ENCODE measurements at regions not wholly inside any gene's neighbourhood (a gene's known extent, or its start where the extent isn't known, plus 50 kb on each side); places are given as distances from the start of the nearest gene placed in this dataset.

DNA sequence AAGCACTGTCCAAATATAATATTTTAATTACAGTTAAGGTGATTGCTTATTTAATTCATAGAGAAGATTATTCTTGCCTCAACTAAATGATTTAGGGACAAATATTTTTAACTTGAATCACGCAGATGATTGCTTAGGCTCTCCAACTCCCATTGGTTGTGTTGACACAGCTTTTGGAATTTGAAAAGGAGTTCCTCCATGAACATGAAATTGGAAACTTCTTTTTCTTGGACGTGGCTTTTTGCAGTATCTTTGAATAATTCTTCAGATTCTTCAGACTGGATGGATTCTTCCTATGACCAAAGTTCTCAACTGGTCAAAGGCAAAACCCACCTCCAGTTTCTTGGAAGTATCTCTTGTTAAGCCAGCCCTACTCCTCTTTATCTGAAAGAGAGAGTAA, 456.4 kb upstream of the KLF4 start:
- POLR2A ChIA-PET, result no interaction called here
- Histone ChIP-seq H3K27me3 (replicated peaks in 2 of 5; ENCODE audit: control insufficient read depth in 4 of 5, insufficient read depth in 5 of 5, low read length in 4 of 5) (no peaks in the 10 kb centered on the region), H3K36me3 (ENCODE audit: control insufficient read depth in 4 of 4, insufficient read depth in 4 of 4, low read length in 3 of 4) (no peaks in the 10 kb centered on the region), H3K4me1 (ENCODE audit: control extremely low read depth in 1 of 4, control insufficient read depth in 4 of 4, insufficient read depth in 4 of 4, low read length in 3 of 4) (no peaks in the 10 kb centered on the region), H3K27ac (ENCODE audit: insufficient read depth in 1 of 2, low read depth in 1 of 2, low read length in 2 of 2, poor library complexity in 1 of 2, severe bottlenecking in 2 of 2) (no peak overlapping the region), H3K4me3 (ENCODE audit: control insufficient read depth in 1 of 7, extremely low read depth in 1 of 7, insufficient read depth in 4 of 7, low read depth in 2 of 7, low read length in 6 of 7) (no peak overlapping the region), H3K9me3 (ENCODE audit: control extremely low read depth in 1 of 5, control insufficient read depth in 4 of 5, insufficient read depth in 2 of 5, low read depth in 1 of 5, low read length in 4 of 5) (peaks cover 0 to 9% (median 0%) of the 10 kb centered on the region in 5 experiments)
- WGBS (ENCODE audit: insufficient coverage), result 96% methylated on average over 2 of the region's 2 CpGs
- DNase-seq, result no peak
- CTCF ChIA-PET, result interaction anchor here (1.2 kb wide), 1 partner anchor 13 kb away, joined by 3 read pairs; no protein-coding TSS in a partner anchor

- CTCF ChIA-PET, result interaction anchor here (0.8 kb wide), 1 partner anchor 9 kb away, joined by 3 read pairs; no protein-coding TSS in a partner anchor
- WGBS (ENCODE audit: insufficient coverage), result no CpG with 5 or more reads among the region's 2 CpGs
These were observed 455.9 kb upstream of the KLF4 start for GRCh38 chr9:107945493-107945892.

GRCh38 chr9:107944387-107944786, 454.8 kb upstream of the KLF4 start:
- no peak for DNase-seq
- H3K4me1 ChIP-seq (ENCODE audit: control extremely low read depth in 1 of 4, control insufficient read depth in 4 of 4, insufficient read depth in 4 of 4, low read length in 3 of 4), result no peaks in the 10 kb centered on the region
- H3K9me3 ChIP-seq (ENCODE audit: control extremely low read depth in 1 of 5, control insufficient read depth in 4 of 5, insufficient read depth in 2 of 5, low read depth in 1 of 5, low read length in 4 of 5), result no peaks in the 10 kb centered on the region
- WGBS (ENCODE audit: insufficient coverage), result 96% methylated on average over 10 of the region's 10 CpGs
- ChIA-PET POLR2A (no interaction called here), CTCF (interaction anchor here (0.6 kb wide), 1 partner anchor 195 kb away, joined by 3 read pairs; no protein-coding TSS in a partner anchor)
- no peak overlapping the region for H3K4me3 ChIP-seq (ENCODE audit: control insufficient read depth in 1 of 7, extremely low read depth in 1 of 7, insufficient read depth in 4 of 7, low read depth in 2 of 7, low read length in 6 of 7)
- no peak overlapping the region for H3K27ac ChIP-seq (ENCODE audit: insufficient read depth in 1 of 2, low read depth in 1 of 2, low read length in 2 of 2, poor library complexity in 1 of 2, severe bottlenecking in 2 of 2)
- H3K27me3 ChIP-seq (replicated peaks in 2 of 5; ENCODE audit: control insufficient read depth in 4 of 5, insufficient read depth in 5 of 5, low read length in 4 of 5), result no peaks in the 10 kb centered on the region
- H3K36me3 ChIP-seq (ENCODE audit: control insufficient read depth in 4 of 4, insufficient read depth in 4 of 4, low read length in 3 of 4), result no peaks in the 10 kb centered on the region

More at GRCh38 chr9:107945493-107945892, 455.9 kb upstream of the KLF4 start:
- Histone ChIP-seq H3K27ac (ENCODE audit: insufficient read depth in 1 of 2, low read depth in 1 of 2, low read length in 2 of 2, poor library complexity in 1 of 2, severe bottlenecking in 2 of 2) (no peak overlapping the region), H3K27me3 (replicated peaks in 2 of 5; ENCODE audit: control insufficient read depth in 4 of 5, insufficient read depth in 5 of 5, low read length in 4 of 5) (no peaks in the 10 kb centered on the region), H3K36me3 (ENCODE audit: control insufficient read depth in 4 of 4, insufficient read depth in 4 of 4, low read length in 3 of 4) (no peaks in the 10 kb centered on the region), H3K4me3 (ENCODE audit: control insufficient read depth in 1 of 7, extremely low read depth in 1 of 7, insufficient read depth in 4 of 7, low read depth in 2 of 7, low read length in 6 of 7) (no peak overlapping the region), H3K9me3 (ENCODE audit: control extremely low read depth in 1 of 5, control insufficient read depth in 4 of 5, insufficient read depth in 2 of 5, low read depth in 1 of 5, low read length in 4 of 5) (peaks cover 0 to 7% (median 0%) of the 10 kb centered on the region in 5 experiments), H3K4me1 (ENCODE audit: control extremely low read depth in 1 of 4, control insufficient read depth in 4 of 4, insufficient read depth in 4 of 4, low read length in 3 of 4) (no peaks in the 10 kb centered on the region)
- POLR2A ChIA-PET, result no interaction called here
- DNase-seq, result no peak

DNA sequence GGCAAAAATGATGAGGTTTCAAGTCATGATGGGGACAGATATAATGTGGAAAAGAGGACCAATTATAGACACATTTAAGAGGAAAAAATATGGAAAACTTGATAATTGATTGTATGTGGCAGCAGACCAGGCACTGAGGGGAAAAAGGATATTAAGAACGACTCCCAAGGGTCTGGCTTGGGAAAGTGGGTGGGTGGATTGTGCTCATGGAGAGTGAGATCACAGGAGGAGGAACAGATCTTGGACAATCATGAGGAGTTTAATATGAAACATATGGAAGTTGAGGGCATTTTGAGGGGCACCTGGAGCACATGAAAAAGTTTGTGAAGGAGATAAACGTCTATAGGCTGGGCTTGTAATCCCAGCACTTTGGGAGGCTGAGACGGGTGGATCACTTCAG, 454.3 kb upstream of the KLF4 start:
- 100% methylated on average over 1 of the region's 3 CpGs for WGBS (ENCODE audit: insufficient coverage)
- Histone ChIP-seq H3K27me3 (replicated peaks in 2 of 5; ENCODE audit: control insufficient read depth in 4 of 5, insufficient read depth in 5 of 5, low read length in 4 of 5) (no peaks in the 10 kb centered on the region), H3K4me3 (ENCODE audit: control insufficient read depth in 1 of 7, extremely low read depth in 1 of 7, insufficient read depth in 4 of 7, low read depth in 2 of 7, low read length in 6 of 7) (no peak overlapping the region), H3K9me3 (ENCODE audit: control extremely low read depth in 1 of 5, control insufficient read depth in 4 of 5, insufficient read depth in 2 of 5, low read depth in 1 of 5, low read length in 4 of 5) (no peaks in the 10 kb centered on the region), H3K4me1 (ENCODE audit: control extremely low read depth in 1 of 4, control insufficient read depth in 4 of 4, insufficient read depth in 4 of 4, low read length in 3 of 4) (peaks cover 0 to 3% (median 1%) of the 10 kb centered on the region in 4 experiments), H3K27ac (ENCODE audit: insufficient read depth in 1 of 2, low read depth in 1 of 2, low read length in 2 of 2, poor library complexity in 1 of 2, severe bottlenecking in 2 of 2) (no peak overlapping the region), H3K36me3 (ENCODE audit: control insufficient read depth in 4 of 4, insufficient read depth in 4 of 4, low read length in 3 of 4) (no peaks in the 10 kb centered on the region)
- ChIA-PET CTCF (no interaction called here), POLR2A (no interaction called here)
- no peak for DNase-seq

- ChIA-PET CTCF (no interaction called here), POLR2A (no interaction called here)
- Histone ChIP-seq H3K4me1 (ENCODE audit: control extremely low read depth in 1 of 4, control insufficient read depth in 4 of 4, insufficient read depth in 4 of 4, low read length in 3 of 4) (peaks cover 0 to 7% (median 5%) of the 10 kb centered on the region in 4 experiments), H3K27ac (ENCODE audit: insufficient read depth in 1 of 2, low read depth in 1 of 2, low read length in 2 of 2, poor library complexity in 1 of 2, severe bottlenecking in 2 of 2) (no peak overlapping the region), H3K36me3 (ENCODE audit: control insufficient read depth in 4 of 4, insufficient read depth in 4 of 4, low read length in 3 of 4) (no peaks in the 10 kb centered on the region), H3K27me3 (replicated peaks in 2 of 5; ENCODE audit: control insufficient read depth in 4 of 5, insufficient read depth in 5 of 5, low read length in 4 of 5) (no peaks in the 10 kb centered on the region), H3K9me3 (ENCODE audit: control extremely low read depth in 1 of 5, control insufficient read depth in 4 of 5, insufficient read depth in 2 of 5, low read depth in 1 of 5, low read length in 4 of 5) (no peaks in the 10 kb centered on the region), H3K4me3 (ENCODE audit: control insufficient read depth in 1 of 7, extremely low read depth in 1 of 7, insufficient read depth in 4 of 7, low read depth in 2 of 7, low read length in 6 of 7) (no peak overlapping the region)
- 70% methylated on average over 2 of the region's 2 CpGs for WGBS (ENCODE audit: insufficient coverage)
- DNase-seq, result peak in 1 of 3 donors; percentile 15
These were observed 453.3 kb upstream of the KLF4 start for GRCh38 chr9:107942856-107943255.

DNA sequence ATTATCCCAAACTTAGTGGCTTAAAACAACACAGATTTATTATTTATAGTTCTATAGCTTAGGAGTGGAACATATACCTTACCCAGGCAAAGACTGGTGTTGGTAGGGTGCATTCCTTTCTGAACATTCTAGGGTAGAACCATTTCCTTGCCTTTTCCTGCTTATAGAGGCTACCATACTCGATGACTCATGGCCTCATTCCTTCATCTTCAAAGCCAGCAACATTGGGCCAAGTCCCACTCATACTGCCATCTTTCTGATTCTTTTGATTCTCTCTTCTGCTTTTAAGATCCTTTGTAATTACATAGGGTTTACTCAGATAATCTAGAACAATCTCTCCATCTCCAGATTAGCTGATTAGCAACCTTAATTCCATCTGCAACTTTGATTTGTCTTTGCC, 452.7 kb upstream of the KLF4 start:
- Histone ChIP-seq H3K4me1 (ENCODE audit: control extremely low read depth in 1 of 4, control insufficient read depth in 4 of 4, insufficient read depth in 4 of 4, low read length in 3 of 4) (peaks cover 0 to 7% (median 5%) of the 10 kb centered on the region in 4 experiments), H3K27ac (ENCODE audit: insufficient read depth in 1 of 2, low read depth in 1 of 2, low read length in 2 of 2, poor library complexity in 1 of 2, severe bottlenecking in 2 of 2) (no peak overlapping the region), H3K27me3 (replicated peaks in 2 of 5; ENCODE audit: control insufficient read depth in 4 of 5, insufficient read depth in 5 of 5, low read length in 4 of 5) (no peaks in the 10 kb centered on the region), H3K9me3 (ENCODE audit: control extremely low read depth in 1 of 5, control insufficient read depth in 4 of 5, insufficient read depth in 2 of 5, low read depth in 1 of 5, low read length in 4 of 5) (no peaks in the 10 kb centered on the region), H3K4me3 (ENCODE audit: control insufficient read depth in 1 of 7, extremely low read depth in 1 of 7, insufficient read depth in 4 of 7, low read depth in 2 of 7, low read length in 6 of 7) (no peak overlapping the region), H3K36me3 (ENCODE audit: control insufficient read depth in 4 of 4, insufficient read depth in 4 of 4, low read length in 3 of 4) (no peaks in the 10 kb centered on the region)
- DNase-seq, result no peak
- 100% methylated on average over 1 of the region's 1 CpG for WGBS (ENCODE audit: insufficient coverage)
- ChIA-PET CTCF (no interaction called here), POLR2A (no interaction called here)

- H3K36me3 ChIP-seq (ENCODE audit: control insufficient read depth in 4 of 4, insufficient read depth in 4 of 4, low read length in 3 of 4), result no peaks in the 10 kb centered on the region
- POLR2A ChIA-PET, result no interaction called here
These were observed 451.3 kb upstream of the KLF4 start for GRCh38 chr9:107940616-107941595.

More at GRCh38 chr9:107940616-107941595, 451.3 kb upstream of the KLF4 start:
- no peaks in the 10 kb centered on the region for H3K27me3 ChIP-seq (replicated peaks in 2 of 5; ENCODE audit: control insufficient read depth in 4 of 5, insufficient read depth in 5 of 5, low read length in 4 of 5)
- H3K4me3 ChIP-seq (ENCODE audit: control insufficient read depth in 1 of 7, extremely low read depth in 1 of 7, insufficient read depth in 4 of 7, low read depth in 2 of 7, low read length in 6 of 7), result no peak overlapping the region
- H3K4me1 ChIP-seq (ENCODE audit: control extremely low read depth in 1 of 4, control insufficient read depth in 4 of 4, insufficient read depth in 4 of 4, low read length in 3 of 4), result peaks cover 0 to 7% (median 5%) of the 10 kb centered on the region in 4 experiments
- CTCF ChIA-PET, result no interaction called here
- 80% methylated on average over 6 of the region's 7 CpGs for WGBS (ENCODE audit: insufficient coverage)
- no peak overlapping the region for H3K27ac ChIP-seq (ENCODE audit: insufficient read depth in 1 of 2, low read depth in 1 of 2, low read length in 2 of 2, poor library complexity in 1 of 2, severe bottlenecking in 2 of 2)
- DNase-seq, result no peak
- H3K9me3 ChIP-seq (ENCODE audit: control extremely low read depth in 1 of 5, control insufficient read depth in 4 of 5, insufficient read depth in 2 of 5, low read depth in 1 of 5, low read length in 4 of 5), result no peaks in the 10 kb centered on the region

All from common myeloid progenitor, CD34-positive (primary cell).